ENCODE measurements at regions not wholly inside any gene's neighbourhood (a gene's known extent, or its start where the extent isn't known, plus 50 kb on each side); places are given as distances from the start of the nearest gene placed in this dataset.

DNA sequence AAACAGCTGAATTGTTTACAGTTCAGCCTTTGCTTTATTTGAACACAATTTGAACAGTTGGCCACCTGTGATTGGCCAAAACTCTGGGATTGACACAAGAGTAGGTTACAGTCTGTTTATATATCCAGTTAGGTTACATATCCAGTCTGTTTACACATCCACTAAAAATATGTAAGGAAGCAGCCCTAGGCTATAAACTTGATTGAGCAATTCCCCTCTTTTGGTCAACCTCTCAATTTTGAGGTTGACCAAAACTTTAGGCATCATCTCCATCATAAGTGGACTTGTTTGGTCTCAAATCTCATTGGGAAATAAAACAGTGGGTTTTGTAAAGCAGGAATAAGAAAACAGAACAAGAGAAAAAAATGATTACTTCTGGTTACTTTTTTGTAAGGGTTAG is 190.8 kb downstream of the SPATA18 start:
- TF ChIP-seq, protein P1, sequence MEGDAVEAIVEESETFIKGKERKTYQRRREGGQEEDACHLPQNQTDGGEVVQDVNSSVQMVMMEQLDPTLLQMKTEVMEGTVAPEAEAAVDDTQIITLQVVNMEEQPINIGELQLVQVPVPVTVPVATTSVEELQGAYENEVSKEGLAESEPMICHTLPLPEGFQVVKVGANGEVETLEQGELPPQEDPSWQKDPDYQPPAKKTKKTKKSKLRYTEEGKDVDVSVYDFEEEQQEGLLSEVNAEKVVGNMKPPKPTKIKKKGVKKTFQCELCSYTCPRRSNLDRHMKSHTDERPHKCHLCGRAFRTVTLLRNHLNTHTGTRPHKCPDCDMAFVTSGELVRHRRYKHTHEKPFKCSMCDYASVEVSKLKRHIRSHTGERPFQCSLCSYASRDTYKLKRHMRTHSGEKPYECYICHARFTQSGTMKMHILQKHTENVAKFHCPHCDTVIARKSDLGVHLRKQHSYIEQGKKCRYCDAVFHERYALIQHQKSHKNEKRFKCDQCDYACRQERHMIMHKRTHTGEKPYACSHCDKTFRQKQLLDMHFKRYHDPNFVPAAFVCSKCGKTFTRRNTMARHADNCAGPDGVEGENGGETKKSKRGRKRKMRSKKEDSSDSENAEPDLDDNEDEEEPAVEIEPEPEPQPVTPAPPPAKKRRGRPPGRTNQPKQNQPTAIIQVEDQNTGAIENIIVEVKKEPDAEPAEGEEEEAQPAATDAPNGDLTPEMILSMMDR (conservative IDR thresholded peaks at IDR 0.05; ENCODE audit: low read length): no peak
- TF ChIP-seq EZH2phosphoT487 (IDR thresholded peaks at IDR 0.05; ENCODE audit: borderline replicate concordance, low read depth, low read length): no peak
